ENCODE measurements at regions not wholly inside any gene's neighbourhood (a gene's known extent, or its start where the extent isn't known, plus 50 kb on each side); places are given as distances from the start of the nearest gene placed in this dataset.

DNA sequence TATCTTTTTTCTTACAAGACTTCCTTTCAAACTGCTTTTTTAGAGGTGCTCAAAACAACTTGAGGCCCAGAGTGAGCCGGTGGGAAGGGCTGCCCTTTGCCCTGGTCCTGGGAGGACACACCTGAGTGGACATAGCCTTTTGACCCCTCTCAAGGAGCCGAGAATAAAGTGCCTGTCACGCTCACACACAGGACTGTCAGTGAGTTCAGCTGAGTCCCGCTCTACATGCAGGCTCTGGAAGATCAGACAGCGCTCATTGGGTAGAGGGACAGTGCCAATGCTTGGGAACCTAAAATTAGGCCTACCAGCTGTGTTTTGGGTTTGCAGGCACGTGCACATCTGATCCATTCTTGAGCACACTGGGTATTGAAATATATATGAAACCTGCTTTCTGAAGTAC is 387.8 kb downstream of the CD83 start:
- H4K20me1 ChIP-seq (ENCODE audit: control insufficient read depth, insufficient read depth), result no peaks in the 10 kb centered on the region
- POLR2A ChIA-PET, result no interaction called here
- WGBS (ENCODE audit: insufficient coverage, insufficient replicate concordance, low lambda C conversion rate, missing lambda C conversion rate), result 48% methylated on average over 6 of the region's 6 CpGs
- no peaks in the 10 kb centered on the region for H3K79me2 ChIP-seq (ENCODE audit: control insufficient read depth, insufficient read depth, low read length)
- no peak overlapping the region for H3K4me3 ChIP-seq
- no peak for TF ChIP-seq FOXK2 (IDR thresholded peaks at IDR 0.05)
- no peak for TF ChIP-seq TARDBP (IDR thresholded peaks at IDR 0.05; ENCODE audit: borderline replicate concordance)
- no peak for TF ChIP-seq KLF5 (IDR thresholded peaks at IDR 0.05; ENCODE audit: partially characterized antibody)
- no peak for TF ChIP-seq CHD4 (IDR thresholded peaks at IDR 0.05)
- TF ChIP-seq, protein P1, sequence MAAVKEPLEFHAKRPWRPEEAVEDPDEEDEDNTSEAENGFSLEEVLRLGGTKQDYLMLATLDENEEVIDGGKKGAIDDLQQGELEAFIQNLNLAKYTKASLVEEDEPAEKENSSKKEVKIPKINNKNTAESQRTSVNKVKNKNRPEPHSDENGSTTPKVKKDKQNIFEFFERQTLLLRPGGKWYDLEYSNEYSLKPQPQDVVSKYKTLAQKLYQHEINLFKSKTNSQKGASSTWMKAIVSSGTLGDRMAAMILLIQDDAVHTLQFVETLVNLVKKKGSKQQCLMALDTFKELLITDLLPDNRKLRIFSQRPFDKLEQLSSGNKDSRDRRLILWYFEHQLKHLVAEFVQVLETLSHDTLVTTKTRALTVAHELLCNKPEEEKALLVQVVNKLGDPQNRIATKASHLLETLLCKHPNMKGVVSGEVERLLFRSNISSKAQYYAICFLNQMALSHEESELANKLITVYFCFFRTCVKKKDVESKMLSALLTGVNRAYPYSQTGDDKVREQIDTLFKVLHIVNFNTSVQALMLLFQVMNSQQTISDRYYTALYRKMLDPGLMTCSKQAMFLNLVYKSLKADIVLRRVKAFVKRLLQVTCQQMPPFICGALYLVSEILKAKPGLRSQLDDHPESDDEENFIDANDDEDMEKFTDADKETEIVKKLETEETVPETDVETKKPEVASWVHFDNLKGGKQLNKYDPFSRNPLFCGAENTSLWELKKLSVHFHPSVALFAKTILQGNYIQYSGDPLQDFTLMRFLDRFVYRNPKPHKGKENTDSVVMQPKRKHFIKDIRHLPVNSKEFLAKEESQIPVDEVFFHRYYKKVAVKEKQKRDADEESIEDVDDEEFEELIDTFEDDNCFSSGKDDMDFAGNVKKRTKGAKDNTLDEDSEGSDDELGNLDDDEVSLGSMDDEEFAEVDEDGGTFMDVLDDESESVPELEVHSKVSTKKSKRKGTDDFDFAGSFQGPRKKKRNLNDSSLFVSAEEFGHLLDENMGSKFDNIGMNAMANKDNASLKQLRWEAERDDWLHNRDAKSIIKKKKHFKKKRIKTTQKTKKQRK (IDR thresholded peaks at IDR 0.05; ENCODE audit: low read depth, low read length), result no peak
- TF ChIP-seq BHLHE40 (IDR thresholded peaks at IDR 0.05; ENCODE audit: borderline replicate concordance in 1 of 2, low read depth in 2 of 2, low read length in 1 of 2), result 0 out of 4 replicates have a peak, but pooled peaks of 1 of the 2 experiments have one; percentile 7
- TF ChIP-seq SRF (IDR thresholded peaks at IDR 0.05; ENCODE audit: low read depth in 2 of 2, low read length in 2 of 2), result no peak
- TF ChIP-seq TCF12 (IDR thresholded peaks at IDR 0.05; ENCODE audit: low read depth, low read length), result no peak
- no peak for TF ChIP-seq NRF1 (conservative IDR thresholded peaks at IDR 0.05; ENCODE audit: low read depth, low read length)
- RAD21 ChIA-PET (ENCODE audit: unreplicated experiment), result no interaction called here
- H3K4me2 ChIP-seq (ENCODE audit: control insufficient read depth, insufficient read depth), result no peak overlapping the region
- in situ Hi-C loops (cut with MboI) (no loop called here), intact Hi-C loops (cut with micrococcal nuclease; ENCODE audit: unreplicated experiment) (no loop called here)
- no peaks in the 10 kb centered on the region for H3K4me1 ChIP-seq (ENCODE audit: control insufficient read depth, insufficient read depth, low read length)
- no peak for DNase-seq (ENCODE audit: low read depth, low spot score)
- no peak overlapping the region for H3K9ac ChIP-seq (ENCODE audit: control insufficient read depth, insufficient read depth, low read length)
- CTCF ChIA-PET, result no interaction called here
- no peak overlapping the region for H2AFZ ChIP-seq (ENCODE audit: control insufficient read depth, low read depth, low read length)
- no peak for FAIRE-seq
- H3K9me3 ChIP-seq (replicated peaks; ENCODE audit: control insufficient read depth, insufficient read depth, low read length), result no peaks in the 10 kb centered on the region
- H3K27ac ChIP-seq (ENCODE audit: control insufficient read depth, insufficient read depth), result no peak overlapping the region
- no peaks in the 10 kb centered on the region; a peak in 1 of 4 replicates for H3K27me3 ChIP-seq (replicated peaks in 1 of 2; ENCODE audit: control insufficient read depth in 2 of 2, insufficient read depth in 2 of 2, low read length in 1 of 2)
- ATAC-seq, result no peak
- H3K36me3 ChIP-seq (ENCODE audit: control insufficient read depth in 2 of 2, insufficient read depth in 2 of 2, low read length in 1 of 2), result no peaks in the 10 kb centered on the region
- SMC1A ChIA-PET (ENCODE audit: uncharacterized antibody, unreplicated experiment), result no interaction called here
- no TSS peak for BruUV-seq (replicated peaks)

Data from GM12878 (cell line).